ENCODE measurements at regions not wholly inside any gene's neighbourhood (a gene's known extent, or its start where the extent isn't known, plus 50 kb on each side); places are given as distances from the start of the nearest gene placed in this dataset.
"Not testable (repeated sequence)": the region's sequence is repeated elsewhere in the genome, so short reads cannot be mapped to it uniquely, and the experiment has no call there.

DNA sequence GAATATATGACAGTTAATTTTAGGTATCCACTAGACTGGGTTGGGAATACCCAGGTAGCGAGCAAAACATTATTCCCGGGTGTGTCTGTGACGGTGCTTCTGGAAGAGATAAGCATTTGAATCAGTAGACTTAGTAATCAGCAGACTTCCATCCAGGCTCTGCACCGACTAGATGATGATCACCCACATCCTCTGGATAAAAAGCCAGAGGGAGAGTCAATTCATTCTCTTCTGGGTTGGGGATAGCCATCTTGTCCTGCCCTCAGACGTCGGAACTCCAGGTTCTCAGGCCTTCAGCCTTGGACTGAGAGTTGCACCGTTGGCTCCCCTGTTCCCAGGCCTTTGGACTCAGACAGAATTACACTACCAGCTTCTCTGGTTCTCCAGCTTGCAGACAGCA, 168.0 kb downstream of the PHLDA1 start:
- no peak for DNase-seq

DNA sequence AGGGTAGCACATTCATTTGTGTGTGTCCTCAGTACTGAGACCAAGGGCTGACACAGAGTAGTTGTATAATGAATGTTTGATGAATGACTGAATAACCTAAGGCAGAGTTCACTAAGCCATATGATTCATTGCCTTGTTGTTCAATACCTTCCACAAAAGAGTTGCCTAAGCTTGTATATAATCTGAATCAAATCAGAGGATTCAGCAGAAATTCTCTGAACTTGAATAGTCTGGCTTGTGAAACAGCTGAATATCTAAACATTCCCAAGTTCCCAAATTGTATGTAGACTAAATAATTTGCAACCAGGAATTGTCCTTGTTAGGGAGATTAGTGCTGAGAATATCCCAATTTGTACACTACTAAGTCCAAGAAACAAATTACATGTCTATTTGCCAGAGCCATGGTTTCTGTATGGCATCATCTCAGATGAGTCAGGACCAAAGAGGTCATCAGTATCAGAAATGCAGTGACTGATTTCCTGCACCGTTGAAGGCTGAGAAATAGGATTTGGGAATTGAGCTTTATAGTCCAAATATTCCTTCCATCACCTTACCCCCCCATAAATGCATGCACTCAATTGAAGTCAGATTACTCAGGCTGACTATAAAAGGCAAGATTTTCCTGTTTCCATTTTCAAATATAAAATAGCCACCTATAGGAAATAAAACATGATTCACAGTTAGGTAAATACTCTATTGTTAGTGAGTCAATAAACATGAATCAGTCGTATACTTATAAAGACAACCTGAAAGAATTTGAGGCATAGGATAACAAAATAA, 168.7 kb downstream of the PHLDA1 start:
- DNase-seq = no peak

DNA sequence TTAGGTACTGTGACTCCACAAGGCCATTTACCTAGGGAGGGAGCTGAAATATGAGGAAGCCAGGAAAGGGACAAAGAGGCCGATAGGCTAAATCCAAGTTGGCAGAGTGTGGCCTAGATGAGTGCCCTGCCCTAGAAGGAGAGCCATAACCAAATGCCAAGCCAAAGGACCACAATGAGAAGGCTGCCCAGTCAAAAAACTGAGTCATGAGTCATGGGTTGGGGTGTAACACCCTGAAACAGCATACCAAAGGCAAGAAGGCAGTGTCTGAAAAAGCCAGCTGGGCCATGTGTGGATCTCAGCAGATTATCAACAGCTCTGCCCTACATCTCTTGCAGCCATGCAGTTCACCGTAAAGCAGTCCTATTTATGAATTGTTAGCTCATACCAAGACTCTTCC, 171.7 kb downstream of the PHLDA1 start:
- no peak for DNase-seq

GRCh38 chr12:75856235-75856634, 175.3 kb downstream of the PHLDA1 start:
- DNase-seq = no peak

DNA sequence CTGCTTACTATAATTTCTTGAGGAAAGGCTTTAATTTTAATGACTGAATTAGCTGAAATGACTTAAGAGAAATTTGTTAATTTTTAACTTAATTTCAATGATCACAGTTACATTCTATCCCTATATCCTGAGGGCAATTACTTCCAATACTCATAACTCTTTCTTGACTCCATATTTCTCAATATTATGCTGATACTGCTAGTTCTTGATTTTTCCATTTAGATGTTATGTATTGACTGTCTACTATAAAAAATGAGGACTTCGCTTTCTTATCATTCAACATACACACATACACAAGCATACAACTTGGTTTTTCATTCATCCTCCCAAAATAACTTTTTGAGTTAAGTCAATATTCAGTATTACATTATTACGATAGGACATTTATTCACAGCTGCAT, 176.2 kb downstream of the PHLDA1 start:
- DNase-seq = no peak

GRCh38 chr12:75854681-75855309, 176.8 kb downstream of the PHLDA1 start:
- no peak for DNase-seq

DNA sequence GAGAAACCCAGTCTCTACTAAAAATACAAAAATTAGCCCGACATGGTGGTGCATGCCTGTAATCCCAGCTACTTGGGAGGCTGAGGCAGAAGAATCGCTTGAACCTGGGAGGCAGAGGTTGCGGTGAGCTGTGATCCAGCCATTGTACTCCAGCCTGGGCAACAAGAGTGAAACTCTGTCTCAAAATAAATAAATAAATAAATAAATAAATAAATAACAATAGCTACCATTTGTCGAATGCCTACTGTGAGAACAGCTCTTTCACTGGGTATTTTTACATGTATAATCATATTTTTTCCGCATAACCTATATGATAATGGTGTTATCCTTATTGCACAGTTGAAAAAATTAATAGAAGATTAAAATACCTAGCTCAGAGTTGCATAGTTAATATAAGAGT, 177.4 kb downstream of the PHLDA1 start:
- not testable (repeated sequence) for DNase-seq

- DNase-seq = no peak
Measured at GRCh38 chr12:75853626-75854025, 177.9 kb downstream of the PHLDA1 start.

DNA sequence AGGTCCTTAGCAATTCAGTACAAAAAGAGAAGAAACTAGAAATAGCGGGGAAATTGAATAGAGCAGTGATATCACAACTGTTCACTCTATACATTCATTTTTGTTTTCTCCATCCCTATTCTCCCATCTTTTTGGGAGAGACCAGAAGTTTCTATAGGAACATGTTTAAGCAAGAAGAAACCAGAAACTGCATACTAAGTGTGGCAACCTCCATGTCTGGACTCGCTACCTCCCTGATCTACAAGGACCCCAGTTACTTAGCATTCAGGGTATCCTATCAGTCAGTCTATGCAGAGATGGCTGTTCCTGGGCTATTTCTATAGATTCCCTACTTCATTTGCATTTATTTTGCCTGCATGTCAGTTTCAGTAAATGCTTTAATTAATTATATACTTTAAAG, 178.6 kb downstream of the PHLDA1 start:
- DNase-seq = no peak

- DNase-seq = no peak
Measured at GRCh38 chr12:75852143-75852542, 179.4 kb downstream of the PHLDA1 start.

DNA sequence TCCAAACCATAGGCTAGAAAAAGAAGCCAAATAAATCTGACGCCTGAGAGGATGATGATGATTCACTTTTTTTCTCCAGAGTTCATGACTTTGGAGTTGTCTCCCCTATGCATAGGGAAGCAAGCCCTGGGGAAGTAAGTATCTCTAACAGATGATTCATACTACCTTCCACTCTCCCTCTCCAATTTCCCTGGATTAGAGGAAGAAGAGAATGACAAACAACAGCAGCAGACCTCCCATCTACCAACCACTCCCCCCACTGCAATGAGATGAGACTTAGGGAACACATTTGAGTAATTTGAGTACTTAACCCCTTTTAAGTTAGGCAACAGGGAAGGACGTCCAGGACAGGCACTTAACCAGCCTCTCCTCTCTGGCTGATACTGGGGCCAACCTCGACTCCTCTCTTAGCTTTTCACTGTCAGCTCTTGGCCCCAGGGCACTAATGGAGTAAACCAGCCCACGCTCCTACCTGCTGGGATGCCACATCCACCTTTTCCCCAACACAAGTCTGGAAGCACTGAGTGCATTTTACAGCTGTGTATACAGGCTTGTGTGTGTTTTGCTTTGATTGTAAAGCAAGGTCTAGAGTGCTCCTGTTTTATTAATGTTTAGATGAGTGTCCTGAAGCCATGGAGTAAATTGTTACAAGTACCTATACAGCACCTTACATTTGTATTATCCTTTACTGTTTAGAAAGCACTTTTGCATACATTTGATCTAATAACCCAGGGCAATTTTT, 180.7 kb downstream of the PHLDA1 start:
- no peak for DNase-seq

- no peak for DNase-seq
Measured at GRCh38 chr12:75848961-75849360, 182.6 kb downstream of the PHLDA1 start.

DNA sequence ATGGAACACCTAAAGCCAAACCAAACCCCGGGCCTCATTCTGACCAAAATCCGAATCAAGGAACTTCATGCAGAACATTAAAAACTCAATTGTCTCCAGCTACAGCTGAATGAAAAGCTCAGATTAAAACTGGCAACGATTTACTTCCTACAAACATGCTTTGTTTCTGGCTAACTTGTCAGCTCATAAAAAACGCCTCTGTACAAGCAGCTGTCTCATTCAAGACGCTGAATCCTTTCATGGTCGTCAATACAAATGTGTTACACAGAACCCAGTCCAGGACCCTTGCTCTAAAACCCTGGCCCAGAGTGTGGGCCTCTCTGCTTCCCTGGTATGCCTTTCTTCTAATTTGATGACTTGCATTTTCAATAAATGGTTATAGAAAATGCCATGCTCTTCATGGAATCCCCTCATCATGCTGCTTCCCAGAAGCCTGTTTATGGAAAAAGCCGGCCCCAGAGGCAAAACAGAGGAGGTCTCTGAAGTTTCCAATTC, 183.1 kb downstream of the PHLDA1 start:
- no peak for DNase-seq

GRCh38 chr12:75846102-75846501, 185.5 kb downstream of the PHLDA1 start:
- no peak for DNase-seq

- DNase-seq = no peak
Measured at GRCh38 chr12:75844985-75845384, 186.6 kb downstream of the PHLDA1 start.

DNA sequence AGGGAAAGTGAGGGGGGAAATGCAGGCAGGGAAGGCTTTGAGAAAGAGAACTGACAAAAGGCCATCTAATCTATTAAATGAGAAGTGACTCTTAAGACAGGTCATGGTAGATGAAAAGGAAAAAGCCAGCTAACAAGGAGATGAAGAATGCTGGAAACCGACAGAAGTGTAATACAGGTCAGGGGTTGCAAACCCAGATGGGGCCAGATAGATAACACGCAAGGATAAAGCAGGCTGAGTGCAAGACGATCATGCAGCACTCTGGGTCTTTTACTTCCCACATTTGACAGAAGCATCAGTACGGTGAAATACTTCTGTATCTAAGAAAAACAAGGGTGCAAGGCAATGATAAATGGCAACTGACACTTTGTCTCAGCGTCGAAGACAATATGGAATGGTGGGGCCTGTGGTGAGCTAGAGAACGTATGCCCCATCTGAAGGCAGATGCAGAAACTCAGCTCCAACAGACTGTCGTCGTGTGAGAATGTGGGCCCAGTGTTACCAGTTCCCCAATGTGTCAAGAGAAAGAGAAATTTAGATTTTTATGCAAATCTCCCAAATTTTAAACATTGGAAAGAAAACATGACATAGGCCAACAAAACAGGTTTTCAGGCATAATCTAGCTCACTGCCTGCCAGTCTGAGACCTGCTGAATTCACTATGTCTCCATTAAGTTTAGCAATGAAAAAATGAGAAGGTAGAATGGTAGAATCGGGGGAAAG, 187.4 kb downstream of the PHLDA1 start:
- no peak for DNase-seq

DNA sequence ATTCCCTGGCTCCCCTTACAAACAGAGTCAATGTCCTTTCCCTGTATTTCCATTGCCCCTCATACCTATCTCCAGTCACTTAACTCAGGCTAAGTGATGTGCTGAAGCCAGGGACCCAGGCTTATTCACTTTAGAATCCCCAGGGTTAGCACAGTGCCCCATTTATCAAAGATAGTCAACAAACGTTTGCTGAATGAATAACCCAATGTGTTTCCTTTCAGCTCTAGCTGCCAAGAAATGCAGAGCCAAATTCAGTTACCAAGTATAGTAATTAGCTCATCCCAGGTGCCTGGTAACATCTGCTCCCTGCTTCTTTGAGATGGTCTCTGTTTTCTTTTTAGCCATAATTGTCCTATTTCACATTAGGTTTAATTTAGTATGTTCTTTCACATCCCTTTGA, 189.5 kb downstream of the PHLDA1 start:
- no peak for DNase-seq

GRCh38 chr12:75840994-75841355, 190.6 kb downstream of the PHLDA1 start:
- DNase-seq = no peak

DNA sequence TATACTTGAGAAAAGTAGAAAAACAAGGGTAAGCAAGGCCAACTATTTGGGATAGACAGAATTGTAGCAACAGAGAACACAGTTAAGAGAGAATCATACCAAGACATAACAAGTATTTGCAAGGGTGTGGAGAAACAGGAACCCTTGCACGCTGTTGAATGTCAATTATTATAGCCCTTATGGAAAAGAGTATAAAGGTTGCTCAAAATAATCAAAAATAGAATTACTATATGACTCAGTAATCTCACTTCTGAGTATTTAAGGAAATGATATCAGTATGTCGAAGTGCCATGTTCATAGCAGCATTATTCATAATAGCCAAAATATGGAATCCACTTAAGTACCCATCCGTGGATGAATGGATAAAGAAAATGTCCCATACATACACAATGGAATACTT, 193.3 kb downstream of the PHLDA1 start:
- DNase-seq = no peak

DNA sequence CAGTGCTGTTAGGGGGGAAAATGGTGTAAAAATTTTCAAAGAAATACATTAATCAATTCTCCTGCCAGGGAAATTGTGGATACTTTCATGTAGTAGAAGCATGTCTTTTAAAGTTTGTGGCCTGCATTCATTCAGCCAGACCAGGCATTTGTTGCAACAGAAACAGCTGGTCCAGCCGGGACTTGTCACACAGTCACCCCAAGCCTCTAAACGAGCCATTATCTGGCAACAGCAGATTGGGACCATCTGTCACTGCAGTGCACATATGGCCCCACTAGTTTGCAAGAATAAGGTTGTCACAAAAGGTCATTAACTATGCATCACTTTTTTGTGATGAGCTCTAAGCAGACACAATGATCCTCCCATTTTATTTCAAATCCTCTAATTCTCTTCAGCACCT, 193.9 kb downstream of the PHLDA1 start:
- no peak for DNase-seq

- DNase-seq = no peak
Measured at GRCh38 chr12:75836533-75836932, 195.0 kb downstream of the PHLDA1 start.

GRCh38 chr12:75834591-75834990, 197.0 kb downstream of the PHLDA1 start:
- no peak for DNase-seq

GRCh38 chr12:75833268-75833667, 198.3 kb downstream of the PHLDA1 start:
- no peak for DNase-seq

Data from 8988T (cell line).